ENCODE measurements at regions not wholly inside any gene's neighbourhood (a gene's known extent, or its start where the extent isn't known, plus 50 kb on each side); places are given as distances from the start of the nearest gene placed in this dataset.

DNA sequence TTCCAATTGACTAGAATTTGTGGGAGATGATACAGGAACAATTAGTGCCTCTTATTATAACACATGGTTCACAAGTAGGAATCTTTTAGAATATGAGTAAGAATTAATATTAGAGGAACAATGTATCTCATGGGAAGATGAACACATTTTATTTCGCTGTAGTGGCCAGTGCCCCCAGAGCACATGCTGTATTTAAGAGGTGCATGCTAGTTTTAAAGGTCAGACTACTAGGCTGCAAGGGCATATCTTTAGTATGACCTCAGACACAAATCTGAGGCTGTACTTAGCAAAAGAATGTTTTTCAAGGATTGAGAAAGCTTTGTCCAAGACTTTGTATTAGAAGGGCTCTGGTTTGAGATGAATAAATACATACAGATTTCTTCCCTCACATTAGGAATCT is 586.9 kb downstream of the CCER1 start:
- no peak overlapping the region for H2AFZ ChIP-seq (ENCODE audit: low read depth, low read length)
- no peaks in the 10 kb centered on the region for H3K27me3 ChIP-seq (ENCODE audit: insufficient read depth, low read length)
- peaks cover 5% of the 10 kb centered on the region for H3K4me1 ChIP-seq (ENCODE audit: insufficient read depth, low read length)
- H3K4me3 ChIP-seq (ENCODE audit: low read length) = no peak overlapping the region
- H3K9me3 ChIP-seq (ENCODE audit: low read length) = no peaks in the 10 kb centered on the region
- no peaks in the 10 kb centered on the region for H3K36me3 ChIP-seq (ENCODE audit: insufficient read depth, low read length)

DNA sequence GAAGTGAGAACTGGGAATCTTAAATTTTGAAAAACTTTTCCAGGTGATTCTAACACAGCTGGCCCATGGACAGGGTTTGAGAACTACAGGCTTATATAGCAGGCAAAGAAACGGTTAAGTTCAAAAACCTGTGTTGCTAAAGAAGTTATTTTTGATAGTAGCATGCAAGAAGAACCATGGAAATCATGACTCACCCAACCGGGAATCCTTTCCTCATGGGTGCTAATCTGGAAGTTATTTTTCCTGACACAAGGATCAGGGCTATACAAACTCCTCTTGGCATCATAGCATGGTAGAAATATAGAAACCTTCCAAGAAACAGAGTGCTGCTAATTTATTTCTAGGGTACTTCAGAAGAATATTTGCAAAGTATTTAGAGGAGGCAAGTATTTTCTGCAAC is 588.7 kb downstream of the CCER1 start:
- H3K9me3 ChIP-seq (ENCODE audit: low read length) = no peaks in the 10 kb centered on the region
- H2AFZ ChIP-seq (ENCODE audit: low read depth, low read length) = no peak overlapping the region
- no peak overlapping the region for H3K4me3 ChIP-seq (ENCODE audit: low read length)

DNA sequence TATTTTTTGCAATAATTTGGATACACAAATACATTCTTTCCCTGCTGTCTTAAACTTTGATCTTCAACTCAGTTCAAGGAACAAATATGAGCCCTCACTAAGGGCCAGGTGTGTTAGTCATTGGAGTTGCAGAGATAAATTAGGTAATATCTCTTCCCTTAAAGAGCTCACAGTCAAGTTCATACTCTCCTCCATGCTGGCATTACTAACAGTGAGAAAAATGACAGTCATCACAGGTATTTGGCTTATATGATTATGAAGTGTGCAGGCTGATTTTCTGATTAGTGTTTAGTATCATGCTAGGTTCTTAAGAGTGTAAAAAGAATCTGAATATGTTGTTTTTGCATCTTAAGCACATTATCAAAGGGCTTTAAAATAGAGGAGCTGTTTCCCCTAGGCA is 594.7 kb downstream of the CCER1 start:
- no peaks in the 10 kb centered on the region for H3K9me3 ChIP-seq (ENCODE audit: low read length)
- H2AFZ ChIP-seq (ENCODE audit: low read depth, low read length) = no peak overlapping the region
- H3K27me3 ChIP-seq (ENCODE audit: insufficient read depth, low read length) = no peaks in the 10 kb centered on the region
- no peaks in the 10 kb centered on the region for H3K4me1 ChIP-seq (ENCODE audit: insufficient read depth, low read length)
- H3K4me3 ChIP-seq (ENCODE audit: low read length) = no peak overlapping the region
- H3K36me3 ChIP-seq (ENCODE audit: insufficient read depth, low read length) = no peaks in the 10 kb centered on the region

More for the DNA sequence above, 588.7 kb downstream of the CCER1 start:
- H3K4me1 ChIP-seq (ENCODE audit: insufficient read depth, low read length) = peaks cover 5% of the 10 kb centered on the region
- no peaks in the 10 kb centered on the region for H3K27me3 ChIP-seq (ENCODE audit: insufficient read depth, low read length)
- H3K36me3 ChIP-seq (ENCODE audit: insufficient read depth, low read length) = no peaks in the 10 kb centered on the region

DNA sequence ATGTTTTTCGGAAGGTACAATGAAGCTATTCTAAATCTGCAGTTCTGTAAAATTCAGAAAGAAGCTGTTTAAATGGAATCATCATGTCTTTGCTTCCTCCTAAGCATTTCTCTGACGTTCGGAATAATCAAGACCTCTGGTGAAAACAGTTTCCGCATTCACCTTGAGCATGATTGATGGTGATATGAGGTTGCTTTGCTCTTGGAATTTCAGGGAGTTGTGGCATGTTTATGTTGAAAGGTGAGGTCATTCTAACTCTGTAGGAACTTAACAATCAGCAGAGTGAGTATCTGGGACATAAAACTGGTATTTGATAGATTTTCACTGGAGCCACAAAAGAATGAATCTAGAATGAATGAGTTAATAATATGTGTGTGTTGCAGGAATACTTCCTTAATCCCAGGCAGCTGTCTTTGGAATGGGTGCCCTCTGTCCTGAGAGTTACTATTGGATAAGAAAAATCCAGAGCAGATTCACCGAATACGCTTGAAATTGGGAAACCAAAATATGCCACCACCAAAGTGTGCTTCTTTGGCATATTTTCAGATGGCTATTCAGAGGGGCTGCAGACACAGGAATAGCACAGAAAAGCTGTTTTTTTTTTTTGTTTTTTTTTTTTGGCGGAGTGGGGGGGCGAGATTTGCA is 599.1 kb downstream of the CCER1 start:
- Histone ChIP-seq H3K4me3 (ENCODE audit: low read length) (no peak overlapping the region), H2AFZ (ENCODE audit: low read depth, low read length) (no peak overlapping the region), H3K27me3 (ENCODE audit: insufficient read depth, low read length) (no peaks in the 10 kb centered on the region), H3K9me3 (ENCODE audit: low read length) (no peaks in the 10 kb centered on the region), H3K4me1 (ENCODE audit: insufficient read depth, low read length) (no peaks in the 10 kb centered on the region), H3K36me3 (ENCODE audit: insufficient read depth, low read length) (no peaks in the 10 kb centered on the region)

DNA sequence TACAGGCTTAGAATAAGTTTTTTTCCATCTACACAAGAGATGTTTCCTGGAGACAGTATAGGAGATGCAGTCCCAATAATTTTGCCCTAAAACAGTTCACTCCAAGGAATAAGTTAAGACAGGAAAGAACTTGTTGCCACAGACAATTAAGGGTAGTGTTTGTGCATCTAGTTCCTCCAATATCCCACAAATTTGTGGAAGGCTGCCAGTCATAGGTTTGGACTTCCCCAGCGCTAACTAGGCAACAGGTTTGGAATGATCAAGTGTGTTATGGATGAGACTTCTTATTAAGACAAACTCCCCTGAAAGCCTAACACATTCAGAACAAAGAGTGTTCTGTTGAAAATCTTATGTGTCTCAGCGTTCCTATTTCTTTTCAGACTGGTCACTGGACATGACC is 611.0 kb downstream of the CCER1 start:
- Histone ChIP-seq H3K36me3 (ENCODE audit: insufficient read depth, low read length) (no peaks in the 10 kb centered on the region), H2AFZ (ENCODE audit: low read depth, low read length) (no peak overlapping the region), H3K27me3 (ENCODE audit: insufficient read depth, low read length) (no peaks in the 10 kb centered on the region), H3K4me3 (ENCODE audit: low read length) (no peak overlapping the region), H3K4me1 (ENCODE audit: insufficient read depth, low read length) (no peaks in the 10 kb centered on the region), H3K9me3 (ENCODE audit: low read length) (no peaks in the 10 kb centered on the region)

DNA sequence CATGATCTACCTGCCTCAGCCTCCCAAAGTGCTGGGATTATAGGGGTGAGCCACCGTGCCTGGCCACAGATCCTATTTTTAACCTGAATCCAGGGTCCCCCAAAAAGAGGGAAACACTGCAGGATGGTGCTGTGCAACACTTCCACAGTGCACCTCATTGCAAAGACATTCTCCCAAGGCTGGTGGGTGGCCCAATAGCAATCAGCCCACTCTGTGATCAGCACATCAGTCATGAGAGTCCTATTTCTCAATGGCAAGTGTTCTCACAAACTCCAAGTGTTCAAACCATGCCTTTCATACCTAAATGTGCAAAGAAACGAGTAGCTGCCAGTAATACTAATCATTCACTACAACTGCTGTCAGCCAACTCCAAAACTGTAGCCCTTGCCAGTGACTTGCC is 612.9 kb downstream of the CCER1 start:
- Histone ChIP-seq H3K4me1 (ENCODE audit: insufficient read depth, low read length) (no peaks in the 10 kb centered on the region), H2AFZ (ENCODE audit: low read depth, low read length) (no peak overlapping the region), H3K27me3 (ENCODE audit: insufficient read depth, low read length) (no peaks in the 10 kb centered on the region), H3K36me3 (ENCODE audit: insufficient read depth, low read length) (no peaks in the 10 kb centered on the region), H3K9me3 (ENCODE audit: low read length) (no peaks in the 10 kb centered on the region), H3K4me3 (ENCODE audit: low read length) (no peak overlapping the region)

DNA sequence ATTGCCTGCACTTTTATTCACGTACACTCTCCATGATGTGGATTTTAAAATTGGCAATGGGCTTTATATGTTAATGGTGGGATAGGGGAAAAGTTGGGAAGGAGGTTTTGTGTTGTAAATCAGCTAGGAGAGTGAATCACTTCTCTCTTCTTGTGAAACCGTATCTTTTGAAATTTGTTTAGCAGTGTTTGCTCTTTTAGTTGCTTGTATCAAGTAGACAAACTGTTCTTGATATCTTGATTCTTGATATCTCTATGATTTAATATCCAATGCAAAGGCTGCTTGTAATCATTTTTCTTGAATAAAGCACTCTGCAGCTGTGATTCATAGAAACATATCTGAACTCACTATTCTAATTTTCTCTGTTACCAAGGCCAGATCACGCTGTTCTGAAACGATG is 615.1 kb downstream of the CCER1 start:
- Histone ChIP-seq H3K9me3 (ENCODE audit: low read length) (no peaks in the 10 kb centered on the region), H2AFZ (ENCODE audit: low read depth, low read length) (no peak overlapping the region), H3K4me3 (ENCODE audit: low read length) (no peak overlapping the region), H3K4me1 (ENCODE audit: insufficient read depth, low read length) (no peaks in the 10 kb centered on the region), H3K36me3 (ENCODE audit: insufficient read depth, low read length) (no peaks in the 10 kb centered on the region), H3K27me3 (ENCODE audit: insufficient read depth, low read length) (no peaks in the 10 kb centered on the region)

DNA sequence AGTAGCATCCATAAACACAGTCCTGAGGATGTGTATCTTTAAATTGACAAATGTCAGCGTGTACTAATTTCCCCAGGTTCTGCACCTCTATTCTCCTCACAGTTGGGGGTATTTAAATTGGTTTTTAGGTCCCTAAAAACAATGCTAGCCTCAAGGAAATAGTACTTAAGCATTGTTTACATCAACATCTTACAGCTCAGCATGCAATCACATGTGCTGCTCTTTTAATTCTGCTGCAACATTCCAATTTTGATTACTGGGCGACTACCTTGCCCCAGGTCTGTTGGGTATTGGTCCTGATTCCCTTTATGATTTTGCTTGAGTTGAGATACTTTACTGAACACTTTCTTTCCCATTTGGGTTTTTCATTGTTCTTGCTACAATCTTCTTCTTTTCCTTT is 616.6 kb downstream of the CCER1 start:
- Histone ChIP-seq H3K4me1 (ENCODE audit: insufficient read depth, low read length) (no peaks in the 10 kb centered on the region), H3K27me3 (ENCODE audit: insufficient read depth, low read length) (no peaks in the 10 kb centered on the region), H2AFZ (ENCODE audit: low read depth, low read length) (no peak overlapping the region), H3K9me3 (ENCODE audit: low read length) (no peaks in the 10 kb centered on the region), H3K4me3 (ENCODE audit: low read length) (no peak overlapping the region), H3K36me3 (ENCODE audit: insufficient read depth, low read length) (no peaks in the 10 kb centered on the region)

DNA sequence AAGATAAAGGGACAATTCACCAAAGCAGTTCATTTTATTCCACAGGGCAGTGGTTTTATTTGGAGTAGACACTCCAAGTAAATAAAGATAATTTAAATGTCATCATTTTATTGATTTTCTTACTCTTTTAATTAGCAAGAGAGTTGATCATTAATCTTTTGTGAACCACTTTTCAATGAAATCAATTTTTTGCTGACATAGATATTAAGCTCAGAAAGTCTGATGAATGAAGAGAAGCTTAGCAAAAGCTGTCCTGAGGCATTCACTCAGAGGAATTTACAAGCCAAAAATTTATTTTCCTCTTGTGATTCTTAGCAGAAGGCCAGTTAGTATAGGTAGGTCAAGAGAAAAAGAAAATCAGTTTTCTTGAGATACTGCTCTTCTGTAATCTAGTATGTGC is 618.0 kb downstream of the CCER1 start:
- Histone ChIP-seq H3K9me3 (ENCODE audit: low read length) (no peaks in the 10 kb centered on the region), H3K4me3 (ENCODE audit: low read length) (no peak overlapping the region), H3K36me3 (ENCODE audit: insufficient read depth, low read length) (no peaks in the 10 kb centered on the region), H2AFZ (ENCODE audit: low read depth, low read length) (no peak overlapping the region), H3K4me1 (ENCODE audit: insufficient read depth, low read length) (no peaks in the 10 kb centered on the region), H3K27me3 (ENCODE audit: insufficient read depth, low read length) (no peaks in the 10 kb centered on the region)

DNA sequence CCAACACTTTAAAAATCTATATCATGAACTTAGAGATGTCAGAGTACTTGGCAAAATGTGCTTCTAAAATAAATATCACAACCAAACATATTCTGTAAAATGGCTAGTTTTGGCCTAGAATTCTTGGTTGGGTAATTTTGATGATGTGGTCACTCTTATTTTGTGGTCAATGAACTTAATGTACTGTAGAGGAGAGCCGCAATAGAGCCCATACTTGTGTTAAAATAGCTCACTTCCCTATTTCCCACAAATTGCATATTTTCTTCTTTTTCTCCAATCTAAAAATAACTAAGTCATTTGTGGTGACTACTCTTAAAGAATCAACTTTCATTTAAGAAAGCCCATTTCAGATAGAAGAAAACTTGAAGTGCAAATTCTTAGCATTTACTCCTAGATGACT is 619.4 kb downstream of the CCER1 start:
- Histone ChIP-seq H3K36me3 (ENCODE audit: insufficient read depth, low read length) (no peaks in the 10 kb centered on the region), H3K27me3 (ENCODE audit: insufficient read depth, low read length) (no peaks in the 10 kb centered on the region), H3K4me3 (ENCODE audit: low read length) (no peak overlapping the region), H2AFZ (ENCODE audit: low read depth, low read length) (no peak overlapping the region), H3K4me1 (ENCODE audit: insufficient read depth, low read length) (no peaks in the 10 kb centered on the region), H3K9me3 (ENCODE audit: low read length) (no peaks in the 10 kb centered on the region)

DNA sequence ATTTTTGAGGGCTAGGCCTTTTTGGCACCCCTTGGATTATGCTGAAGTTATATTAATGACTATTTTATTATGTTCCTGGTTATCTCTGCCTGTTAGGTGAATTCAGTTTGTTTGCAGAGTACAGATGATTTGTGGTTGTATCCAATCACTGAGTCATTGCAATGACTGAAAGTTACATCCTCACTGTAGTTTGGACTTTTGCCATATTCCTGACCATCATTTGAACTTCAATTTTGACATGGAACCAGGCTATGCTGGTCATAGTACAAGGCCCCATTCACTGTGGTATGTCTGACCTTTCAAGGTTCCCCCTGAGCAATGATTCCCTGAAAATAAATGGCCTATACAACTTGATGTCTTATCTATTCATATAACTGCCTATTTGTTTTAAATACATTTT is 621.0 kb downstream of the CCER1 start:
- no peaks in the 10 kb centered on the region for H3K27me3 ChIP-seq (ENCODE audit: insufficient read depth, low read length)
- no peak overlapping the region for H2AFZ ChIP-seq (ENCODE audit: low read depth, low read length)
- no peaks in the 10 kb centered on the region for H3K4me1 ChIP-seq (ENCODE audit: insufficient read depth, low read length)
- no peaks in the 10 kb centered on the region for H3K9me3 ChIP-seq (ENCODE audit: low read length)
- no peak overlapping the region for H3K4me3 ChIP-seq (ENCODE audit: low read length)
- no peaks in the 10 kb centered on the region for H3K36me3 ChIP-seq (ENCODE audit: insufficient read depth, low read length)

DNA sequence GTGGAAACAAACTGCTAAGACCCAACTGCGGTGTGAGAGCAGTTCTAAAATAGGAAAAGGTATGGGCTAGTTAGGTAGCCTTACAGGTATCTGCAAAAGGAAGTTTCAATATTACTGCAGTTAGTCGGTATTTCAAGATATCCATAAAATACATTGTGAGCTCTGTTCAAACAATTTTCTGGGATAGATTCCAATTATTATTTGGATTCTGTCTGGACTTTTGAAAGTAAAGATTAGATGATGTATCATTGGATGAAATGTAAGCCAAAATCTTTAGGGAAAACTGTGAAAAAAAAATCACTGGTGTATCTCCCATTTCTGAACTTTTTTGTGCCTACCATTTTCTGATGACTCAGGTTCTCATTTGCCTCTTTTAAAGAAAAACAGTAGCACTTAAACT is 621.6 kb downstream of the CCER1 start:
- no peaks in the 10 kb centered on the region for H3K4me1 ChIP-seq (ENCODE audit: insufficient read depth, low read length)
- no peaks in the 10 kb centered on the region for H3K36me3 ChIP-seq (ENCODE audit: insufficient read depth, low read length)
- H3K9me3 ChIP-seq (ENCODE audit: low read length) = no peaks in the 10 kb centered on the region
- H3K4me3 ChIP-seq (ENCODE audit: low read length) = no peak overlapping the region
- H2AFZ ChIP-seq (ENCODE audit: low read depth, low read length) = no peak overlapping the region
- no peaks in the 10 kb centered on the region for H3K27me3 ChIP-seq (ENCODE audit: insufficient read depth, low read length)

DNA sequence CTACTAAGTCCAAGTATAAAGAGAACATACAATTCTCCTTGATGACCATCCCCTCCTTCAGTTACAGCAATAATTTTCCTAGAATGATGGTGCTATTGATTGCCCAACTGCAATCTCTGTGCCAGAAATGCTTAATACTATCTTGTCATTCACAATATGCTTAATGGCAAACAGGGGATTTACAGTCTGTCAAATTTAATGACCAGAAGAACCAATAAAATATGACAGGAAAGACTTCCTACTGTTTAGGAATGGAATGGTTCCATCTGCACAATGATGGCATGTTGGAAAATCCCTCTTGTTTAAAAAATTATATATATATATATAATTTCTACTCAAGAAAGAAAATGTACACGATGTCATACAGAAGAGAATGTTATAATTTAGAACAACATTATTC is 623.2 kb downstream of the CCER1 start:
- H3K36me3 ChIP-seq (ENCODE audit: insufficient read depth, low read length) = no peaks in the 10 kb centered on the region
- no peaks in the 10 kb centered on the region for H3K27me3 ChIP-seq (ENCODE audit: insufficient read depth, low read length)
- no peak overlapping the region for H2AFZ ChIP-seq (ENCODE audit: low read depth, low read length)
- no peaks in the 10 kb centered on the region for H3K4me1 ChIP-seq (ENCODE audit: insufficient read depth, low read length)
- H3K9me3 ChIP-seq (ENCODE audit: low read length) = no peaks in the 10 kb centered on the region
- no peak overlapping the region for H3K4me3 ChIP-seq (ENCODE audit: low read length)

DNA sequence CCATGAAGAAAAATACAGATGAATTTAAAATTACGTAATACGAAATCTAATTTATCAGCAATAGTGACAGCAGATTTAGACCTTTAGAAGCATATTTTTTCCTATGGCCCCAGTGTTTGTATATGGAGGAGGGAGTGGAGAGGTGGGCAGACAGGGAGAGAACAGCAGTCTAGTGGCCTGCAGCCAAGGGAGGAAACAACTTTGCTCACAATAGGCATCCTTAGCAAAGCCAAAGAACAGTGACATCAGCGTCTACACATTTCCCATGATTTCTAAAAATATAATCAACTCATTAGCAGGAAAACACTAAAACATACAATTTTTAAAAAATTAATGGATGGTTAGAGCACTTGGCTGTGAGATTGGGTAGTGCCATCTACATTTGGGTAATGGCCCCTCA is 622.6 kb upstream of the ATP2B1 start:
- H3K36me3 ChIP-seq (ENCODE audit: insufficient read depth, low read length) = no peaks in the 10 kb centered on the region
- no peaks in the 10 kb centered on the region for H3K4me1 ChIP-seq (ENCODE audit: insufficient read depth, low read length)
- no peaks in the 10 kb centered on the region for H3K27me3 ChIP-seq (ENCODE audit: insufficient read depth, low read length)
- no peaks in the 10 kb centered on the region for H3K9me3 ChIP-seq (ENCODE audit: low read length)
- H3K4me3 ChIP-seq (ENCODE audit: low read length) = no peak overlapping the region
- H2AFZ ChIP-seq (ENCODE audit: low read depth, low read length) = no peak overlapping the region

Measured in neuron (in vitro differentiated cells).